ENCODE measurements at regions not wholly inside any gene's neighbourhood (a gene's known extent, or its start where the extent isn't known, plus 50 kb on each side); places are given as distances from the start of the nearest gene placed in this dataset.
A peak's percentile ranks its signal among the peaks of the same experiment; 100 is the strongest.

DNA sequence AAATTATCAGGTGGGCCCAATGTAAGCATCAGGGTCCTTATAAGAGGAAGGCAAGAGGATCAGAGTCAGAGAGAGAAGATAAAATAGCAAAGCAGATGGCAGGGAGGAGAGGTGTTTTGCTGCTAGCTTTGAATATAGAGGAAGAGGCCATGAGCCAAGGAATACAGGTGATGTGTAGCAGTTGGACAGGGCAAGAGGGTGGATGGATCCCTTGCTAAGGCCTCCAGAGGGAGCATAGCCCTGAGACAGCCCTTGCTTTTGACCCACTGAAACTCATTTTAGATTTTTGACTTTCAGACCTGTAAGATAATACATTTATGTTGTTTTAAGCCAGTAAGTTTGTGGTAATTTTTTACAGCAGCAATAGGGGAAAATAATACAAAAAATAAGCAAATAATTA lies 116.6 kb upstream of the PARD3B start:
- no peak for DNase-seq (ENCODE audit: extremely low read depth in 1 of 11, low read depth in 9 of 11, low spot score in 4 of 11)

DNA sequence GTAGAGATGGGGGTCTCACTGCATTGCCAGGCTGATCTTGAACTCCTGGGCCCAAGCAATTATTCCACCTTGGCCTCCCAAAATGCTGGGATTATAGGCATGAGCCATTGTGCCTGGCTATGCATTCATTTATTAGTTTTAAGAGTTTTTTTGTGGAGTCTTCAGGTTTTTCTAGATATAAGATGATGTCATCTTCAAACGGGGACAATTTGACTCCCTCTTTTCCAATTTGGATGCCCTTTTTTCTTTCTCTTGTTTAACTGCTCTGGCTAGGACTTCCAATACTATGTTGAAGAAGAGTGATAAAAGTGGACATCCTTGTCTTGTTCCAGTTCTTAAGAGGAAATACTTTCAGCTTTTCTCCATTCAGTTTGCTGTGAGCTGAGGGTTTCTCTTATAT lies 113.7 kb upstream of the PARD3B start:
- DNase-seq (ENCODE audit: extremely low read depth in 1 of 11, low read depth in 9 of 11, low spot score in 4 of 11) = no peak

DNA sequence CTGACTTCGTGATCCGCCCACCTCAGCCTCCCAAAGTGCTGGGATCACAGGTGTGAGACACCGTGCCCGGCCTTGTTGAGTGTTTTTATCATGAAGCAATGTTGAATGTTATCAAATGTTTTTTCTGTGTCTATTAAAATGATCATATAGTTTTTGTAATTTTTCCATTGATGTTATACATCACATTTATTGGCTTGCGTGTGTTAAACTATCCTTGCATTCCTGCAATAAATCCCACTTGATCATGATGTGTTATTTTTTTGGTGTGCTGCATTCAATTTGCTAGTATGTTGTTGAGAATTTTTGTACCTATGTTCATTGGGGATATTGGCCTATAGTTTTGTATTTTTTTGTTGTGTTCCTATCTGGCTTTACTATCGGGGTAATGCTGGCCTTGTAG lies 113.1 kb upstream of the PARD3B start:
- no peak for DNase-seq (ENCODE audit: extremely low read depth in 1 of 11, low read depth in 9 of 11, low spot score in 4 of 11)

DNA sequence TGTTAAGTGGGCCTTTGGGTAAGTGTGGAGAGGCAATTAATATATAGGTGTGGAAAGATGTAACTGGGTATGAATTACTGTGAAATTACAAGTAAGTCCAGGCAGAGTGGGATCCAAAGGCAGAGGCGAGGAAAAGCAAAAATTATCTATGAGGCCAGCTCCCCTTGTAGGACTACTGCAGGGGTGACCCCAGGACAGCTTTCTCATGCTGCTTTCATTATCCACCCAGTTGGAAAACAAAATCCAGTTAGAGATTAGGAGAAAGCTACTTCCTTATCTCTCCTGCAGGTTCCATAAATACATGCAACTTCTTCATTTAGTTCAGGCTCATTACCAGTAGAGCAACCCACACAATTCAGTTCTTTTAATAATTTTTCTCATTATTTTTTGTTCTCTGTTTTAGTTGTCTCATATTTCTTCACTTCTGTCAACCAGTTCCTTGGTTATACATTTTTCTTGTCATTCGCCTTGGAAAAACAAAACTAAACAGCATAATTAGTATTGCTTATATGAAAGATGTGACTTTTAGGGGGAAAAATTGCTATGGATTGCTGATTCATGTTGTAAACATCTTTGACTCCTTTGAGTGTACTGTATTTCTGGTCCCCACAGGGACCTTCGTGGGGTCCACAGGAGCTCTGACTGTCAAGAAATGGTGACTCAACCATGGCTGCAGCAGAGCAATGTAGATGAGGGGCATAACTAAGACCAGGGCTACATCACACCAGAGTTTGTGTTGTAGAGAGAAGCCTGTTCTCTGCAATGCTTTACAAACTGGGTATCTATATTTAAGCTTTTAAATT lies 110.4 kb upstream of the PARD3B start:
- DNase-seq (ENCODE audit: extremely low read depth in 1 of 11, low read depth in 9 of 11, low spot score in 4 of 11) = no peak

DNA sequence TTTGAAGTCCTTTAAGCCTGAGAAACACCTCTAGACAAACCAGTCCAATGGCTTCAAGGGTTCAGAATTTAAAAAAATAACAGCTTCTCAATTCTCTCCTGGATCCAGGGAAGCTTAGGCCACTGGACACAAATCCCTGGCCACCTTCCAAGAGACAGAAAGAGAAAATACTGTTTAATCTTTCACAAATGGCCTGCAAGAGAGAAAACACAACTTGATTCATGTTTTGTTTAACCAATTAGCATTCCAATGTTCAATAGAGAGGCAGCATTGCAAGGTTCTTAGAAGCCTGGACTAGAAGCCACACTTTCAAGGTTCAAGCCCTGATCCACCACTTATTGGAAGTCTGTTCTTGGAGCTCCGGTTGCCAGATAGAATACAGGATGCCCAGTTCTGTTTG lies 109.0 kb upstream of the PARD3B start:
- DNase-seq (ENCODE audit: extremely low read depth in 1 of 11, low read depth in 9 of 11, low spot score in 4 of 11) = no peak

DNA sequence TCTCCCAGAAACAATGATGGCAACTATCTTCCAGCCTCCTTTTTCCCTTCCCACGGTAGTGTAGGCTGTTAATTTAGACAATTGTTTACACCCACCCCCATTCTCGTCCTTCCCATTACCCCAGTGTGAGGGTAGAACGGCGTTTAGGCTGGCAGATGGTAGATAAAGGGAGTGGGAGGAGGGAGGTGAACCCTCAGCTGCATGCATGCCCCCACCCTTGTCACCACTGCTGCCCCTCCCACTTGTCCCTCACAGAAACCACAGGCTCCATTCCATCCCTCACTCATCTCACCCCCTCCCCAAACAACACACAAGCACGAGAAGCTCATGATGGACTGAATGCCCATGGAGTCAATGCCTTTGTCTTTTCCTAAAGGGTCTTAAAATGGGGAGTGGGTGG lies 107.9 kb upstream of the PARD3B start:
- no peak for DNase-seq (ENCODE audit: extremely low read depth in 1 of 11, low read depth in 9 of 11, low spot score in 4 of 11)

DNA sequence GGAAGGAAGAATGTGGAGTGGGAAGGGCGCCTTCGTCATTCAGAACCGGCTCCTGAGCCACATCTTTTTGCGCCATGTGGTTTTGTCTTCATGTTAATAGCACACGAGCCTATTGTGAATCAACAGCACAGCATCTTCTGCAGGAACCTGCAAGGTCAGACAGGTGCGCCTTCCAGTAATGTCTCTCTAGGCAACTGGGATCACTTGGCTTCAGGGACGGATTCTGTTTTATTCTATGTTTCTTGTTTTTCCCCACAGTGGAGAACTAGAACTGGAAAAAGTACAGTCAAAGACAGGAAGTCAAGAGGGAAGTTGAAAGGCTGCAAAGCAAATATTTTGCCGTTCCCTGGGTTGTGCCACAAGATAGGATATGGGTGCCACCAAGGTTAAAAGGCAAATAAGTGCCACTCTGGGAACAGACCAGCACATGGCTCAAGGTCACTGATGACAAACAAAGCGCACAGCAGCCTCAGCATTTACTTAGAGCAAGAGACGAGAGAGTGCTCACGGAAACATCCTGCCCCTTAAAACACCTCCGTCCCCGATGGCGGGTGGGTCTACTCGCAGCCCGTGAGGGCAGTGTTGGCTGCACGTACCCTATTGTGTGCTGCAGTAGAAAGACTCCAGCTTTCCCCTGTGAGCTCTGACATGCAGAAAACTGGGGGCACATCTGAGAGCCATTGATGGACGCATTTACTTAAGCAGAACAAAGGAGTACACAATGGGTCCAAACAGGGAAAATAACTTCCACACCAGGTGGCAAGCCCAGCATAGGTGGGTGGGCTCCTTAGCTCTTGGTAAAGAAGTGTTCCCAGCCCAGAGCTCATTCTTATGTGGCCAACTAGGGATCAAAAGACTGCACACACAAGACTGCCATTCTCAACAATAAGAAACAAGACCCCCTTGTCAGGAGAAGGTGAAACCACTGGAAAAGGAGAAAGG lies 107.2 kb upstream of the PARD3B start:
- DNase-seq (ENCODE audit: extremely low read depth in 1 of 11, low read depth in 9 of 11, low spot score in 4 of 11) = no peak

DNA sequence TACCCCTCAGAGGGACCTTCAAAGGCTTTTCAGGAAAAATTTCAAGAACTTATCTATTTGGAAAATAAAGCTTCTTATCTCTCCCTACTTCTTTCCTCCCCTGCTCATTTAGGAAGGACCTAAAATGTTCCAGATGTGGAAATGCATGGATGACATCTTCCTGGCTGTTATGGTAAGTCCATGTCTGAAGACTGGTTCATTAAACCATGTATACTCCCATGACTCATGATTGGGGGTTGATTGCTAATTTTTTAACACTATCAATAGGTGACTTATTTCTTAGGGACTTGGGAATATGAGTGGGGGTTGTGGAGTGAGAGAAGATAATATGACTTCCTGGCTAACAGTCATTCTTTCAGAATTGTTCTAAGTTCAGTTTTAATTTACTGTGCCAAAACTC lies 104.0 kb upstream of the PARD3B start:
- no peak for DNase-seq (ENCODE audit: extremely low read depth in 1 of 11, low read depth in 9 of 11, low spot score in 4 of 11)

DNA sequence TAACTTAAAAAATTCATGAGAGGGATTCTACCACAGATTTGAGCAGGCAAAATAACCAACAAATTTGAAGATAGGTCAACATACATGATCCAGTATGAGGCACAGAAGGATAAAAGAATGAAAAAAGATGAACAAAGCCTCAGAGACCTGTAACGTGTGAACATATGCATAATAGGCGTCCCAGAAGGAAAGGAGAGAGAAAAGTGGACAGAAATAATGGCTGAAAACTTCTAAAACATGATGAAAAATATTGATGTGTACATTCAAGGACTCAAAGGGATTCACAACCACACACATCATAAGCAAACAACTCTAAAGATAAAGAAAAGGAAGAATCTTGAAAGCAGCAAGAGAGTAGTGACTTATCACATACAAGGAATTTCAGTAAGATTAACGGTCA lies 100.1 kb upstream of the PARD3B start:
- DNase-seq (ENCODE audit: extremely low read depth in 1 of 11, low read depth in 9 of 11, low spot score in 4 of 11) = no peak

DNA sequence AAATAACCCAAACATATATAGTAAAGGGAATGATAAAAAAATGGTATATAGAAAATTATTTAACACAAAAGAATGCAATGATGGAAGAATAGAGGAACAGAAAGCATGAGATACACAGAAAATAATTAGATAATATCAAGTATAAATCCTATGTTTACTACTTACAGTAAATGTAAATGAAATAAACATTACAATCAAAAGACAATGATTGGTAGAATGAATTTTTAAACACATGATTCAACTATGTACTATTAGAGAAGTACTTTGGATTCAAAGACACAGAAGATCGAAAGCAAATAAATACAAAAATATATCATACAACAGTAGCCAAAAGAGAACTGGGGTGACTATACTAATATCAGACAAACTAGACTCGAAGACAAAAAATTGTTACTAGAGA lies 97.6 kb upstream of the PARD3B start:
- no peak for DNase-seq (ENCODE audit: extremely low read depth in 1 of 11, low read depth in 9 of 11, low spot score in 4 of 11)

DNA sequence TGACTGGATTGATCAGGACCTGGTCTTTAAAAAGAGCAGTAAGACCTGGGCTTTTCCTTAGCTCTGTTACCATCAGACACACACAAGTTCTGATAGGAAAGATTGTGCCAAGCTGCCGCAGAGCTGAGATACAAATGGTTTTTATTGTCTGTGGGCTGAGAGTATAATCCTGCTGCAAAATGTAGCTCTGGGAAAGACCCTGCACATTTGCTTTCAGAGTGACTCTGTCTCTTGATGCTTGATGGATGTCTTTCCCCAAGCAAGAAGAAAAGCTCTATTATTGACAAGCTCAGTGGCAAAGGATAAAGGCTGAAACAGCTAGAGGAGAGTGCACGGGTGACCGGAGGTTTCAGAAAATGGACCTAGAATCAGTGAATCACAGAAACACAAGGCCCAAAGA lies 95.3 kb upstream of the PARD3B start:
- DNase-seq (ENCODE audit: extremely low read depth in 1 of 11, low read depth in 9 of 11, low spot score in 4 of 11) = no peak

DNA sequence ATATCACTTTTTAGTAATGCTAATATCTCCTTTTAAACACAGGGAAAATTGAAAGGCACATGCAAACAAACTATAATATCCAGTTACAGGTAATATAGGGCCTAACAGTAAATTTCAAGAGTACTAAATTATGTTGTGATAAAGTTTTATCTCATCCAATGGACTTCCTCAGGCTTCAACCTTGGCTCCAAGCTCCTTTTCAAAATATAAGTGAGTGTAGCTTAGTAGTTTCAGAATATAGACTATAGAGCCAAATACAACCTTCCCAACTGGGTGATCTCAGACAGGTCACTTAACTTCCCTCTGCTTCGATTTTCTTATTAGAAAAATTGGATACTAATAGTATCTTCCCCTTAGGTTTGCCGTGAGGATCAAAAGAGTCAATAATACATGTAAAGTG lies 93.5 kb upstream of the PARD3B start:
- DNase-seq (ENCODE audit: extremely low read depth in 1 of 11, low read depth in 9 of 11, low spot score in 4 of 11) = no peak

DNA sequence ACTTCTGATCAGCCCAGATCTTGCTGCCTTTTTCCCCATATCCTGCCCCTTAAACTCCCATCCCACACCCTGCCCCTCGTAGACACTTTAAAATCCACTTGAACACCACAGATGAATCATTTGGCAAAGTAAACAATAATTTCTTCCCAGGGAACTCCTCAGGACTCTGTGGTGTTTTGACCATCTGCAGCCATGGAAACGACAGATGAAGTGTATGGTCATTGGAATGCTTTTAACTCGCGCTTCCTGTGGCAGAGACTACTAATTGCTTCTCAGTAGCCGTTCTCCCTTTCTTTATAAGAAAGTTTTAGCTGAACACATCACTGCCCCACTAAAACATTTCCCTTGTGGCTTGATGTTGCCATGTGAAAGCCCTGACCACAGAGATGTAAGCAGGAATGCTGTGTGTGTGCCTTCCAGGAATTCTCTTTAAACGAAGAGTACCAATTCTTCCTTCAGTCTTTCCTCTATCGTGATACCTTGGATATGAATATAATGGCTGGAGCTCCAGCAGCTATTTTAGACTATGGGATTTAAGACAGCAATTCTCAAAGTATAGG lies 92.7 kb upstream of the PARD3B start:
- DNase-seq (ENCODE audit: extremely low read depth in 1 of 11, low read depth in 9 of 11, low spot score in 4 of 11) = peak; percentile 43 to 91 (median 72)

DNA sequence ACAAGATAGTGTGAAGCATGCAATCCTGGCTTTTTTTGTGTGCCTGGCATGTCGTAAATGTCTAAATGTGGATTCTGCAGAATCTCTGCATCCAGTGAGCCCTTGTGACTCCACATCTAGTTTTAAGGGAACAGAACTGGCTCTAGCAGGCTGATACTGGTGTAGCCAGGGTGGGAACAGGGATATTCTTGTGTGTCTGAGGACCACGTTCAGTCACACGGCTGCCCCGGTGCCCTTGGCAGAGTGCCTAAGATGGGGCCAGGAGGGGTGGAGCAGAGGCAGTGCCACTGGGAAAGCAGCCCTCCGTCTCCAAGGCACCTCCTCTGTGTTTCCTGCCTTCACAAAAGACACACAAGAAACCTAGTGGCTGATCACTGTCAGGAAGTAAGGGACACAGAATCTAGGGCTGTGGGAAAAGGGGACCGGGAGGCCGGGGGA lies 91.5 kb upstream of the PARD3B start:
- peak in 5 of 11 donors; percentile 17 to 36 (median 30) for DNase-seq (ENCODE audit: extremely low read depth in 1 of 11, low read depth in 9 of 11, low spot score in 4 of 11)

DNA sequence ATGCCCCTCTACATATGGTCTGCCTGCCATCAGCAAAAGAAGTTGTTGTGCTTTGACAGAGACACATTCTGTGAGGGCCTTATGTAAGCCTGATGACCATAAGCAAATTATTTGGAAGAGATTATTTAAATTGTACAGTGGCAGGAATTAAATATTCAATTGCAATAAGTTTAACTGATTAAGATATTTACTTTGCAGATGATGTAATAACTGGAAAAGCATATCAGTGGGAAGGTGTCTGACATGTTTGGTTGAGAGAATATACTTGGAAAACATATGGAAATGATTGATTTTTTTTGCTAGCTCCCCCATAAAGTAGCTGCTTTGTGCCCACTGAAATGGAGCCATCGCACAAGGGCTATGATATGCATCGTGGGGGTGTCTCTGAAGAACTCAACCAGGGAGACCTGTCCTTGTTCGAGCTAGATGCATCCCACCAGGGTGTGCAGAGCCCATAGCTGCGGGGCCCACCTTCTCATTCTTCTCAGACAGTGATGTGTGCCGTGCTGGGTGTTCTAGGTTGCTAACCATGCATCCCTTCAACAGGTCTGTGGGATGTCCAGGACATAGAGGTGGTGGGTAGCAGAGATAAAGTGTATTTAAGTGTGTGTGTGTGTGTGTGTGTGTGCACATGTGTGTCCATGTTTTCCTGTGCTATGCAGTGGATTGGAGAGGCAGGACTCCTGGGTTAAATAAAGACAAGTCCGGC lies 90.4 kb upstream of the PARD3B start:
- DNase-seq (ENCODE audit: extremely low read depth in 1 of 11, low read depth in 9 of 11, low spot score in 4 of 11) = no peak

DNA sequence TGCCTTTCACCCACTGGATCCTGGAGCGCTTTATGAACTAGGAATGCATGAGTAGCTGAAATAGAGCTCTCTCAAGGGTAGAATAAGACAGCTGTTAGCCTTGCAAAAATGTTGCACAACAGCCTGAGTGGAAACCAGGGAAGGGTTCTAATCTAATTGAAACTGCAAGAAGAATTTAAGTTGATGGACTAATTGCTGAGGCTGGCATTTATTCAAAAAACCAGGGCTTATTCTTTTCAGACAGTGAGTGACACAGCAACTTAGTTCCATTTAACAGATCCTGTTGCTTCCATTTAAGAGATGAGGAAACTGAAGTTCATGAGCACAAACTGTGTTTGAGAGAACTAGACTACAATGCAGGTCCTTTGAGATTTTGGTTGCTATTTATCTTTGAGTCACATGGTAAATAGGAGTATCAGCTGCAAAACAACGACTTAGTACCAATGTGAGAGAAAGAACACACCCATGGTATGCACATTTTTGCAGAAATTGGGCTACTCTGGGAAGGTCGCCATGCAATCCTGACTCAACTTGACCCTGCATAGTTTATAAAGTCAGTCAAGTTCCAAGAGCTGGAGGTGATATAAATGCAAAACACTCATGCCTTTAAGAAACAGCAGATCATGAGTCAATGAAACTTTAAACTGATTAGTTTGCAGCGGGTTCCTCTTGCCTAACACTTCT lies 76.4 kb upstream of the PARD3B start:
- DNase-seq (ENCODE audit: extremely low read depth in 1 of 11, low read depth in 9 of 11, low spot score in 4 of 11) = no peak

DNA sequence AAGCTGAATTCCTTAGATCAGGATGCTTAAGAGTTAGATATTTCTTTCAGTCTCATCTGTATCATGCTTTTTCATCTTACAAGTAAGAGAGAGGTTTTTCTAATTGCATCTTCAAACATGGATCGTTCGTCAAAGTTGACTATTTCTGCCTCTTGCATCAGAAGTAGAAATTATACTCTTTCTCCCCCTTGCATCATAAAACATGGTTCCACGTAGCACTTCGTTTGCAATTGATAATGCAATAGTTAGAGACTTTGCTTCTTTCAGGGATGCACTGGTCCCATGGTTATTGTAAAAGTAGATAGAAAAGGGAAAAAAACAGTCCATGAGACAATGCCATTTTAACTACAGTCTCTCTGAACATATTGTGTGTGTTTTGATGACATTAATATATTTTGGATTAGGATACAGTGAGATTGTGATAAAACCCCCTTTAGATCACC lies 75.1 kb upstream of the PARD3B start:
- DNase-seq (ENCODE audit: extremely low read depth in 1 of 11, low read depth in 9 of 11, low spot score in 4 of 11) = no peak

DNA sequence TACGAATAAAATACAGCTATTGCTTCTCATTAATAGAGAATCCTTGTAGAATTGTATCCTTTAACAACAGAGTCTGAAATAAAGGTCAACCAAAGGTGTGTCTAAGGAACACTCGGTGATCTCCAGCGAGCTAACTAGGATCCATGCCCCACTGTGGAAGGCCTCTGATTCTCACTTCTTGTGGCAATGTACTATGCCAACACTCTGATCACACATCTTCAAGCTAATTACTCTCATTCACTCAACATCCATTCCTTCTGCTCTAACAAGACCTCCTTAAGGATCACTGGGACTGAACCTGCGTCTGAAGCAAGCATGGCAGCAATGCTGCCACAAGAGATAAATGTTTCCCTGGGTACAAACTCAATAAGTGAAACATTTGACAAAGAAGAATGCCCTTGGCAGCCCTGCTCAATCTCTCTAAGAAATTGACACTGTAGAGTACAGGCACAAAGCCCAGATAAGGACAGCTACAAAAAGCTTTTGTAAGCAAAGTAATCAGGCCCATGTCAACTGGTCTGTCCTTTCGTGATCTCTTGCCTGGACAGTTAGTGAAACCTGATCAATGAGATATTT lies 74.6 kb upstream of the PARD3B start:
- no peak for DNase-seq (ENCODE audit: extremely low read depth in 1 of 11, low read depth in 9 of 11, low spot score in 4 of 11)

Measured in renal cortex interstitium (tissue), 11 donors.